Loucy (cell line): ENCODE measurements at regions not wholly inside any gene's neighbourhood (a gene's known extent, or its start where the extent isn't known, plus 50 kb on each side); places are given as distances from the start of the nearest gene placed in this dataset.

Experiments used
- H2AFZ ChIP-seq: fragments of 200-600 bp; sonication (generic); 2 replicates; pipeline ENCODE4 v1.6.0; 2016; ENCODE audit warnings: antibody characterized with exemption, mild to moderate bottlenecking, low read length, moderate library complexity
- H3F3A ChIP-seq: fragments of 200-600 bp; 2 replicates; pipeline ENCODE4 v1.6.0; 2016; ENCODE audit warnings: antibody characterized with exemption, low read depth, mild to moderate bottlenecking
- H3K27me3 ChIP-seq: fragments of 200-600 bp; sonication (generic); 2 replicates; pipeline ENCODE4 v1.6.1; 2014; ENCODE audit warnings: low read length, mild to moderate bottlenecking; ENCODE audit not compliant: insufficient read depth, poor library complexity, severe bottlenecking
- H3K36me3 ChIP-seq: fragments of 200-600 bp; sonication (generic); 2 replicates; pipeline ENCODE4 v1.6.1; 2016; ENCODE audit warnings: low read length; ENCODE audit not compliant: insufficient read depth
- H3K4me1 ChIP-seq: fragments of 200-600 bp; sonication (generic); 2 replicates; pipeline ENCODE4 v1.5.1; 2014; ENCODE audit warnings: low read length, mild to moderate bottlenecking; ENCODE audit not compliant: insufficient read depth, poor library complexity, severe bottlenecking
- H3K4me2 ChIP-seq: fragments of 200-600 bp; sonication (generic); 2 replicates; pipeline ENCODE4 v1.6.0; 2014; ENCODE audit warnings: antibody characterized with exemption, low read length, low read depth, mild to moderate bottlenecking; ENCODE audit not compliant: poor library complexity, severe bottlenecking
- H3K4me3 ChIP-seq: fragments of 200-600 bp; sonication (generic); 2 replicates; pipeline ENCODE4 v1.5.1; 2014; ENCODE audit warnings: low read length, mild to moderate bottlenecking, mixed read lengths; ENCODE audit not compliant: poor library complexity, severe bottlenecking
- H3K79me2 ChIP-seq: fragments of 200-600 bp; sonication (generic); 2 replicates; pipeline ENCODE4 v1.6.1; 2014; ENCODE audit warnings: low read length; ENCODE audit not compliant: insufficient read depth
- H3K9ac ChIP-seq: fragments of 200-600 bp; sonication (generic); 2 replicates; pipeline ENCODE4 v1.6.0; 2014; ENCODE audit warnings: mild to moderate bottlenecking, low read depth, low read length, moderate library complexity; ENCODE audit not compliant: poor library complexity, severe bottlenecking
- H3K9me2 ChIP-seq: fragments of 200-600 bp; sonication (generic); replicated peaks from 2 replicates; pipeline ENCODE4 v1.6.1; 2016; ENCODE audit warnings: low read depth, low read length, mixed read lengths
- H3K9me3 ChIP-seq: fragments of 200-600 bp; sonication (generic); 2 replicates; pipeline ENCODE4 v1.6.1; 2014; ENCODE audit warnings: mild to moderate bottlenecking, antibody characterized with exemption, low read length, low read depth; ENCODE audit not compliant: insufficient read depth
- H4K20me1 ChIP-seq: fragments of 200-600 bp; sonication (generic); 2 replicates; pipeline ENCODE4 v1.6.0; 2014; ENCODE audit warnings: antibody characterized with exemption, low read length, mild to moderate bottlenecking; ENCODE audit not compliant: insufficient read depth, poor library complexity, severe bottlenecking
- CTCF ChIP-seq: fragments of 200-600 bp; sonication (generic); conservative IDR thresholded peaks from 2 replicates; pipeline ENCODE4 v1.5.1; 2014; ENCODE audit warnings: mild to moderate bottlenecking, antibody characterized with exemption, low read length
- EZH2phosphoT487 ChIP-seq: fragments of 200-600 bp; IDR thresholded peaks from 2 replicates; pipeline ENCODE4 v1.6.1; 2018; ENCODE audit warnings: antibody characterized with exemption, mild to moderate bottlenecking, moderate library complexity, borderline replicate concordance

- Histone ChIP-seq H3F3A (no peaks in the 10 kb centered on the region), H3K4me3 (no peak overlapping the region), H3K9me2 (no peaks in the 10 kb centered on the region), H3K4me2 (no peak overlapping the region), H3K27me3 (no peaks in the 10 kb centered on the region), H3K9ac (no peak overlapping the region), H3K36me3 (no peaks in the 10 kb centered on the region), H2AFZ (no peak overlapping the region), H3K4me1 (no peaks in the 10 kb centered on the region), H3K9me3 (peaks cover 5% of the 10 kb centered on the region; the same call in 1 of the 2 replicates), H3K79me2 (no peaks in the 10 kb centered on the region), H4K20me1 (no peaks in the 10 kb centered on the region)
- TF ChIP-seq CTCF = no peak
- TF ChIP-seq EZH2phosphoT487 = no peak
Measured at GRCh38 chr12:127182018-127182417, 1085.0 kb upstream of the TMEM132C start.

- no peaks in the 10 kb centered on the region for H3K36me3 ChIP-seq
- no peak overlapping the region for H3K9ac ChIP-seq
- no peaks in the 10 kb centered on the region for H3K9me3 ChIP-seq
- H2AFZ ChIP-seq = no peak overlapping the region
- no peak overlapping the region for H3K4me3 ChIP-seq
- H3F3A ChIP-seq = no peaks in the 10 kb centered on the region
- H3K27me3 ChIP-seq = no peaks in the 10 kb centered on the region
- no peak overlapping the region for H3K4me2 ChIP-seq
- TF ChIP-seq EZH2phosphoT487 (no peak), CTCF (no peak)
- no peaks in the 10 kb centered on the region for H3K79me2 ChIP-seq
- H3K9me2 ChIP-seq = no peaks in the 10 kb centered on the region
- no peaks in the 10 kb centered on the region for H4K20me1 ChIP-seq
- H3K4me1 ChIP-seq = no peaks in the 10 kb centered on the region
Measured at GRCh38 chr12:127189992-127190391, 1077.0 kb upstream of the TMEM132C start.

GRCh38 chr12:127191129-127191528, 1075.8 kb upstream of the TMEM132C start:
- Histone ChIP-seq H3K9ac (no peak overlapping the region), H4K20me1 (no peaks in the 10 kb centered on the region), H3K4me2 (no peak overlapping the region), H3K9me3 (no peaks in the 10 kb centered on the region), H3K4me3 (no peak overlapping the region), H3K9me2 (no peaks in the 10 kb centered on the region), H3K27me3 (no peaks in the 10 kb centered on the region), H3K4me1 (no peaks in the 10 kb centered on the region), H3F3A (no peaks in the 10 kb centered on the region), H2AFZ (no peak overlapping the region), H3K79me2 (no peaks in the 10 kb centered on the region), H3K36me3 (no peaks in the 10 kb centered on the region)
- TF ChIP-seq CTCF (no peak), EZH2phosphoT487 (no peak)
